OCI-LY3 (cell line): ENCODE measurements at regions not wholly inside any gene's neighbourhood (a gene's known extent, or its start where the extent isn't known, plus 50 kb on each side); places are given as distances from the start of the nearest gene placed in this dataset.

ENCODE experiments used
- CTCF ChIP-seq: fragments of 200-600, 300-600 bp; sonication (generic); IDR thresholded peaks from 2 replicates; pipeline ENCODE4 v1.5.1; 2014; ENCODE audit warnings: antibody characterized with exemption, low read length, low read depth
- EZH2phosphoT487 ChIP-seq: fragments of 200-600 bp; shearing (Covaris generic); IDR thresholded peaks from 2 replicates; pipeline ENCODE4 v1.6.1; 2018; ENCODE audit warnings: antibody characterized with exemption, mixed run types, low read depth

DNA sequence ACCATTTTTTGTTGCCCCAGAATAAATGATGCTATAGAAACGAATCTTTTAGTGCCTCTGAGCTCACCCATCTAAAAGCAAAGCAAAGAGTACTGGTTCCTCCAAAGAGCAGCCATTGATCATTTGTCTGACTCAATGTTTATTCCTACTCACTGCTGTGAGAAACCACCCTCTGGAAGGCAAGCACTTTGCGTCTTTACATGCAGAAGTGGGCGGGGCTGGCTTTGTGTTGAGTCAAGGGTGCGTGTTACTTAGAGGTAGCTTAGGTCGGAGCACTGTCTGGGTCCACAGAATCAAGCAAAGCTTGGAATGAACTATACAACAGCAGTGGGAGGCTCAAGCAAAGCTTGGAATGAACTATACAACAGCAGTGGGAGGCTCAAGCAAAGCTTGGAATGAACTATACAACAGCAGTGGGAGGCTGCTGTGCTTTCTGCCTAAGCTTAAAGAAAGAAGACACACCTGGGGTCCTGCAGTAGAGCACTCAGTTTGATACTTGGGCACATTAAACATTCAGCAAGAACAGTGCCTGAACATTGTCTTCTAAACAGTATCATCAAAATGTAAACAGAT is 77.2 kb upstream of the PRICKLE1 start:
- TF ChIP-seq CTCF (no peak), EZH2phosphoT487 (no peak)
